T-helper 2 cell treated with Interferon-gamma antibody and Interleukin-4, amounts not matched to agents 100 ng/mL and 5 ng/mL, for 36 hours (primary cell): ENCODE measurements at regions not wholly inside any gene's neighbourhood (a gene's known extent, or its start where the extent isn't known, plus 50 kb on each side); places are given as distances from the start of the nearest gene placed in this dataset.

Experiments
- intact Hi-C: fragments of 100-400 bp; cut with micrococcal nuclease; formaldehyde crosslinking; loops from one replicate; pipeline ENCODE4 v1.15.1; 2023

DNA sequence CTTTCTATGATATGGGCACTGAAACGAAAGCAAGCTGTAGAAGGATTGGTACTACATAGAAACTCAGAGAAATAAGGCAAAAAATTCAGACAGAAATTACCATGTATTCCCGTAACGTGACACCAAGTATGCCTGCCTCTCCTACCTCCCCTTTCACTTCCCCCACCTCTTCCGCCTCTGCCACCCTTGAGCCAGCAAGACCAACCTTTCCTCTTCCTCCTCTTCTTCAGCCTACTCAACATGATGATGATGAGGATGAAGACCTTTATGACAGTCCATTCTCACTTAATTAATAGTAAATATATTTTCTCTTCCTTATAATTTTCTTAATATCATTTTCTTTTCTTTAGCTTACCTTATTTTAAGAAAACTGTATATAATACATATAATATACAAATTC lies 188.1 kb upstream of the VGLL2 start:
- intact Hi-C loops: no loop called here

DNA sequence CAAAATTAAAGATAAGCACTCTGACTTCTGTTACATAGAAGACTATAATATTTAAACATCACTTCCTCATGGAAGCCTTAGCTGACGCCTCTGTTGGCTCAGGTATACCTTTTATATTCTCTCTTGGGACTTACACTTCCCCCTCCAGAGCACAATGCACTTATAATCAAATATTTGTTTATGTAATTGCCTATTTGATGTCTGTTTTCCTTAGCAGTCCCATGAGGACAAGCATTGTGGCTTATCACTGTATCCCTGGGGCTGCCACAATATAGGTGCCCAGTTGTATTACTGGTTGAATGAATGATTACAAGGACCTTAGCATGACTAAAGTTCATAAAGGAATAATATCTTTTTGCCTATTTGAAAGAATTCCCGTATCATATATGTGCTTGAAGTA lies 186.7 kb upstream of the VGLL2 start:
- intact Hi-C loops: no loop called here

- intact Hi-C loops: no loop called here
These were observed 185.4 kb upstream of the VGLL2 start for GRCh38 chr6:117079951-117080350.

DNA sequence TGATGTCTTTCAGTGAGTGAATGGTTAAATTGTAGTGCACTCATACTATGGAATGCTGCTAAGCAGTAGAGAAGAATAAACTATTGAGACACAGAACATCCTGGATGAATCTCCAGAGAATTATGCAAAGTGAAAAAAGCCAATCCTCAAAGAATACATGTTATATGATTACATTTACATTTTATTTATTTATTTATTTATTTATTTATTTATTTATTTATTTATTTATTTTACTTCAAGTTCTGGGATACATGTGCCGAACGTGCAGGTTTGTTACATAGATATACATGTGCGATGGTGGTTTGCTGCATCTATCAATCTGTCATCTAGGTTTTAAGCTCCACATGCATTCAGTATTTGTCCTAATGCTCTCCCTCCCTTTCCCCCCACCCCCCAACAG lies 175.8 kb upstream of the VGLL2 start:
- intact Hi-C loops: no loop called here

- intact Hi-C loops: no loop called here
These were observed 155.2 kb upstream of the VGLL2 start for GRCh38 chr6:117110146-117110545.

DNA sequence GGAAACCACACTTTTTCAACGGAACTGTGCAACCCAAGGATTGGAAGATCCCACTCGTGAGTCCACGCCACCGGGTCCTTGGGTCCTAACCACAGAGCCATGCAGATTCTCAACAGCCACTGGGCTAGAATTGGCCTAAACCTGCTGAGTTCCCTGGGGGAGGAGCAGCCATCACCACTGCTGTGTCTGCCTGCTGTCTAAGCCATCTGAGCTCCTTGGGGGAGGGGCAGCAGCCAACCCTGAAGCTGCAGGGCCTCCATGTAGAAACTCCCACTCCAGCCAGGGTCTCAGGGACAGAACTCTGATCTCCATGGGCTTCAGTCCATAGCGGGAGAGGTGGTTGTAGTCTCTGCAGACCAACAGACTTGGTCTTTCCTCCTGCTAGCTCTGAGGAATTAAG lies 154.6 kb upstream of the VGLL2 start:
- intact Hi-C loops: no loop called here

GRCh38 chr6:117117652-117118051 lies 147.7 kb upstream of the VGLL2 start:
- intact Hi-C loops: no loop called here

DNA sequence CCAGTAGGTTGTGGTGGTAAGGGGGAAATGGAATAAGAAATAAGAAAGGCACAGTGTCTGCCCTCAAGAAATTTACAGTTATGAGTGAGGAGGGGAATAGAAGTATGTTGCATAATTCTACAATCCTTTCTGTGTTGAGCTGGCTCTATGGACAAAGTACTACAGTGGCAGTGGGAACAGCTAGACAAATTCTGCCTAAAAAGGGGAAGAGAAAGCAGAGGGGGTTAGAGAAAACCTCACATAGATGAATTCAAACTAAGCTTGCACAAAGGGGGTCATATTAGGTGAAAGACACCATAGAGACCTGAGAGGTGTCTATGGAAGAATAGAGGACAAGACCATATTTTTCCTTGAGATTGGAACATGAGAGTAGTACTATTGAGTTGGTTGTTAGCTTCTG lies 146.9 kb upstream of the VGLL2 start:
- intact Hi-C loops: no loop called here

GRCh38 chr6:117126213-117126612 lies 139.1 kb upstream of the VGLL2 start:
- intact Hi-C loops: no loop called here

DNA sequence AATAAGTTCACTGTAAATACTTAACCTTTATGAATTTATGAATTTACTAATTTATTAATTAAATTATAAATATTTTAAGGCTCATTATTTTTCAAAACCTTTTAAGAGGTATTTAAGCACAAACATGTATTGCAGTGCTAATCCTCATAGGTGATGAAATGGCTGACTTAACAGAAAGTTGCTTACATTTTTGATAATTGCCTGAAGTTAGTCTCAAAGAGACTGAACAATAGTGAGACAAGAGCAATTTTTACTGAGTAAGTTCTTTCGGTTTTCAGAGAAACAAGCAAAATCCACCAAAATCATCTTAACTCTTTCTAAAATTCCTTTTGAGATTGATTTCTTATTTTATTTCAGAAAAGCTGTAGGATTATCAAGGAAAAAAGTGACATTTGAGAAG lies 137.3 kb upstream of the VGLL2 start:
- intact Hi-C loops: no loop called here

GRCh38 chr6:117130125-117130524 lies 135.2 kb upstream of the VGLL2 start:
- intact Hi-C loops: no loop called here

GRCh38 chr6:117136702-117137101 lies 128.7 kb upstream of the VGLL2 start:
- intact Hi-C loops: no loop called here

- intact Hi-C loops: no loop called here
These were observed 127.6 kb upstream of the VGLL2 start for GRCh38 chr6:117137711-117138110.

GRCh38 chr6:117138425-117138824 lies 126.9 kb upstream of the VGLL2 start:
- intact Hi-C loops: no loop called here

DNA sequence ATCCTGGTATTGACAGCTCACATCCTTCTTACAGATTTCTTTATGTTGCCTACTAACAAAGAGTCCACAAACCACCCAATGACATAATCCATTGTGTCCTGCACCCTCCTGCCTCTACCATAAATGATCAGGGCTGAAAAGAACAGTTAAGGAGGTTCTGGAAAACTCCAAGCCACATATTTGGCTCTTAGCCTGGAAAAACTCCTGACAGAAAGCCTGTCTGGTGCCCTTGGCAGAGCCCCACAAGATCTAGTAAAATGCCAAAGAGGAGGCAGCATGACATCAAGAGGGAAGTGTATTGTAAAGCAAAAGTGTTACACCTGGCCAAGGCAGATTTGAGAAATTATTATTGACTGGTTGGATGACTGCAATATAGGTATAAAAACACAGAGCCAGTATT lies 126.4 kb upstream of the VGLL2 start:
- intact Hi-C loops: no loop called here

GRCh38 chr6:117142142-117142541 lies 123.2 kb upstream of the VGLL2 start:
- intact Hi-C loops: no loop called here

DNA sequence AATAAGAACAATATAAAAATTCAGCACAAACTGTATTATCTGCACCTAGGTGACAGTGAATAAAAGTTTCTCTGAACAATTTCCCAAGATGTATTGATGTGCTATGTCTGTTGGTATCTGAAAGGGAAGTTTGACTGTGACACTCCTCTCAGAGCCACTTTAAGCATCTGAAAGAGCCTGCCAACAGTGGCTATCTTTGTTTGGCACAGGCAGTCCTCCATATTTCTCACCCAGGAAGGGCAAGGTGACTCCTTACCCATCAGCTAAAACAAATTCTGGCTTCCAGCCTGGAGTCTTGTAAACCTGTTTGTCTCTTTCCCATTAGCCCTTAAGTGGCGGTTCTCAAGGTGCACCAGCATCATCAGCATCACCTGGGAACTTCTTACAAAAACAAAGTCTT lies 122.4 kb upstream of the VGLL2 start:
- intact Hi-C loops: no loop called here

GRCh38 chr6:117143647-117144046 lies 121.7 kb upstream of the VGLL2 start:
- intact Hi-C loops: no loop called here

DNA sequence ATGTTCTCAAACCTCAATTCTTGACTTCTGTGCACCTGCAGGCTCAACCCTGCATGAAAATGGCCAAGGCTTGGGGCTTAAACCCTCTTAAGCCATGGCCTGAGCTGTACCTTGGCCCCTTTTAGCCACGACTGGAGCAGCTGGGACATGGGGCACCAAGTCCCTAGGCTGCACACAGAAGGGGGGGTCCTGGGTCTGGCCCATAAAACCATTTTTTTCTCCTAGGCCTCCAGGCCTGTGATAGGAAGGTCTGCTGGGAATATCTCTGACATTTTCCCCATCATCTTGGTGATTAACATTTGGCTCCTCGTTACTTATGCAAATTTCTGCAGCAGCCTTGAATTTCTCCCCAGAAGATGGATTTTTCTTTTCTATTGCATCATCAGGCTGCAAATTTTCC lies 119.4 kb upstream of the VGLL2 start:
- intact Hi-C loops: no loop called here

- intact Hi-C loops: no loop called here
These were observed 116.0 kb upstream of the VGLL2 start for GRCh38 chr6:117149324-117149723.

DNA sequence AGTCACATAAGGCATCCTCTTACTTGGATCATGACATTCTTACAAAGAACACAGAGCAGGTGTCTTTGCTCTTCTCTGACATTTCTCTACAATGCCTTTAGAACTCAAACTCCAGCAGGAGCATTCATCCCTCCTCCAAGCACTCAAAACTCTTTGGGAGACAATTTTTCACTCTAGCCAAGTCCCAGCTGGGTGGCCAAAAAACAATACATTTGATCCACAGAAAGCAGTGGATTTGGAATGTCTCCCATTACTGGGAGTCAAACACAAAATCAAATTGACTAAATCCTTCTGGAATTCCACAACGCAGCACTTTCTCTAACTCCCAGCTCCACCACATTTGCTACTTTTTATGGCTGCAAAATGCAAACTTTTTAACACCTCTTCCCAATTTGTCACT lies 108.6 kb upstream of the VGLL2 start:
- intact Hi-C loops: no loop called here

DNA sequence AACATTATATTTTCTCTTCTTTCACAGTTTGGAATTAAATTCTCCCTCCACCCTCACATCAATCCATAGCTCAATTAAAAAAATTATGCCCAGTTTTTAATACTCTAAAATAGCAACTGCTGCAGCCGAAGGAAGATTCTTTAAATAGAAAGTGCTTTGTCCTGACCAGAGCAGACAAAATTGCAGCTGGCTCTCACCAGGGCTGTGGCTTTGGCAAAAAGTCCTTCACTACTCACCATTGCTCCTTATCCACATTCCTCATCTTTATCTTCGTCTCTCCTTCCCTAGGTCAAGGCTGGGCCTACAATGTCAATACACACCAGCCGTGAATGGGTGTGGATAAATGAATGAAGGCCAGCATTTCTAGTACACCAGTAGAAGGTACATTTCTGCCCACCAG lies 107.9 kb upstream of the VGLL2 start:
- intact Hi-C loops: no loop called here

- intact Hi-C loops: no loop called here
These were observed 99.4 kb upstream of the VGLL2 start for GRCh38 chr6:117165911-117166499.
